ENCODE measurements at regions not wholly inside any gene's neighbourhood (a gene's known extent, or its start where the extent isn't known, plus 50 kb on each side); places are given as distances from the start of the nearest gene placed in this dataset.

DNA sequence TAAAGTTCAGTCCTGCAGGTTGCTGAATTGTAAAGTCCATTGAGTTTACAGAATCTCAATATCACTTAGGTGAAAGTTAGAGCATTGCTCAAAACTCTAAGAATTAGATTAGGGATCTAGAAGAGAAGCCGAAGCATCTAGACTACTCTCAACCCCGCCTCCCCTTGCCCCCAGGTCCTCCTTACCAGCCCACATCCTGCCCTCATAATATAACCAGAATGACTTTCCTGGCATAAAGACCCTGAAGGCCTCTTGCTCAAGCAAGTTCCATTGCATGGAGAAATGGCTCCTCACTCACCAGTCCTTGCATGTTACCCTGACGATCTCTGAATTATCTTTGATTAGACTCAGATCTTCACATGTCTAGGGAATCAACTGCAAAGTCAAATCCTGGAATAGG, 78.8 kb downstream of the SPATA31C2 start:
- no peaks in the 10 kb centered on the region for H3K36me3 Mint-ChIP-seq (ENCODE audit: low read depth)
- DNase-seq (ENCODE audit: low spot score), result no peak
- H3K4me1 Mint-ChIP-seq (ENCODE audit: low read depth), result peaks cover 3% of the 10 kb centered on the region
- TF ChIP-seq, protein P1, sequence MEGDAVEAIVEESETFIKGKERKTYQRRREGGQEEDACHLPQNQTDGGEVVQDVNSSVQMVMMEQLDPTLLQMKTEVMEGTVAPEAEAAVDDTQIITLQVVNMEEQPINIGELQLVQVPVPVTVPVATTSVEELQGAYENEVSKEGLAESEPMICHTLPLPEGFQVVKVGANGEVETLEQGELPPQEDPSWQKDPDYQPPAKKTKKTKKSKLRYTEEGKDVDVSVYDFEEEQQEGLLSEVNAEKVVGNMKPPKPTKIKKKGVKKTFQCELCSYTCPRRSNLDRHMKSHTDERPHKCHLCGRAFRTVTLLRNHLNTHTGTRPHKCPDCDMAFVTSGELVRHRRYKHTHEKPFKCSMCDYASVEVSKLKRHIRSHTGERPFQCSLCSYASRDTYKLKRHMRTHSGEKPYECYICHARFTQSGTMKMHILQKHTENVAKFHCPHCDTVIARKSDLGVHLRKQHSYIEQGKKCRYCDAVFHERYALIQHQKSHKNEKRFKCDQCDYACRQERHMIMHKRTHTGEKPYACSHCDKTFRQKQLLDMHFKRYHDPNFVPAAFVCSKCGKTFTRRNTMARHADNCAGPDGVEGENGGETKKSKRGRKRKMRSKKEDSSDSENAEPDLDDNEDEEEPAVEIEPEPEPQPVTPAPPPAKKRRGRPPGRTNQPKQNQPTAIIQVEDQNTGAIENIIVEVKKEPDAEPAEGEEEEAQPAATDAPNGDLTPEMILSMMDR (IDR thresholded peaks at IDR 0.05), result no peak
- no peaks in the 10 kb centered on the region for H3K27me3 Mint-ChIP-seq (ENCODE audit: low read depth)
- no peaks in the 10 kb centered on the region for H3K9me3 Mint-ChIP-seq (ENCODE audit: low read depth)
- H3K4me3 Mint-ChIP-seq (ENCODE audit: unreplicated experiment), result no peak overlapping the region
- H3K27ac Mint-ChIP-seq (ENCODE audit: unreplicated experiment), result no peak overlapping the region

DNA sequence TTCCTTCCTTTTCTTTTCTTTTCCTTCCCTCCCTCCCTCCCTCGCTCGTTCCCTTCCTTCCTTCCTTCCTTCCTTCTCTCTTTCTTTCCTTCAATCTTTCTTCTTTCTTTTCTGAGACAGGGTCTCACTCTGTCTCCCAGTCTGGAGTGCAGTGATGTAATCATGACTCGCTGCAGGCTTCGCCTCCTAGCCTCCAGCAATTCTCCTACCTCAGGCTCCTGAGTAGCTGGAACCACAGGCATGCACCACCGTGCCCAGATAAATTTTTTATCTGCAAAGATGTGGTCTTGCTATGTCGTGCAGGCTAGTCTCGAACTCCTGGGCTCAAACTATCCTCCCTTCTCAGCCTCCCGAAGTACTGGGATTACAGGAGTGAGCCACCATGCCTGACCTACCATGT, 81.4 kb downstream of the SPATA31C2 start:
- Mint-ChIP-seq H3K36me3 (ENCODE audit: low read depth) (no peaks in the 10 kb centered on the region), H3K27me3 (ENCODE audit: low read depth) (no peaks in the 10 kb centered on the region), H3K4me3 (ENCODE audit: unreplicated experiment) (no peak overlapping the region), H3K27ac (ENCODE audit: unreplicated experiment) (no peak overlapping the region), H3K4me1 (ENCODE audit: low read depth) (peaks cover 14% of the 10 kb centered on the region), H3K9me3 (ENCODE audit: low read depth) (peaks cover 7% of the 10 kb centered on the region)
- DNase-seq (ENCODE audit: low spot score), result no peak
- TF ChIP-seq, protein P1 (IDR thresholded peaks at IDR 0.05), result no peak

DNA sequence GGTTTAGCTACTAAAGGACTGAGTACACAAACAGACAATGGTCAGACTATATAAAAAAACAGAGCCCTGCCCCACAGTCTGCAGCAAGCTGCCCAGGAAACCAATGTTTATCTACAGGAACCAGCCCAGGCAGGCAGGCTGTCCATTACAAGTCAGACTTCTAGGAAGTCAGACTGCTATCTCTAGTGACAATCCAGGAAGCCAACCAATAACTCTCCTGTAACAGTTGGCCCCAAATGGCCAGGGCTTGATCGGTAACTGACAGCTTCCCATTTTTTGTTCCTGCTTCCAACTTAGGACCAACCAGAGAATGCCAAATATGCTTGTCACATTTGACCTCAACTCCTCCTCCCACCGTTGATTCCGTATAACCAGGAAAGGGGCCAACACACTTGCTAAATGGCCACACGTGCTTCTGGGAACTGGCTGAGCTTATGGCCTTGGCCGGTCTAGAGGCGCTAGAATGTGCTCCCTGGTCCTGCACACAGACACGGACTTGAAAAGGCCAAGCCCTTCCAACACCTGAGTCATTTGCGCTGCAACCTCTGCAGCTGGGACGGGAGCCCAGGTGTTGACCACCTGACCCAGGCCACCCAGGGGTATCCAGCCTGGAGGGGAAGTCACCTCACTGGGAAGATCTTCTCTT, 79.6 kb upstream of the CDK20 start:
- H3K27me3 Mint-ChIP-seq (ENCODE audit: low read depth), result no peaks in the 10 kb centered on the region
- no peak for DNase-seq (ENCODE audit: low spot score)
- TF ChIP-seq, protein P1 (IDR thresholded peaks at IDR 0.05), result no peak

DNA sequence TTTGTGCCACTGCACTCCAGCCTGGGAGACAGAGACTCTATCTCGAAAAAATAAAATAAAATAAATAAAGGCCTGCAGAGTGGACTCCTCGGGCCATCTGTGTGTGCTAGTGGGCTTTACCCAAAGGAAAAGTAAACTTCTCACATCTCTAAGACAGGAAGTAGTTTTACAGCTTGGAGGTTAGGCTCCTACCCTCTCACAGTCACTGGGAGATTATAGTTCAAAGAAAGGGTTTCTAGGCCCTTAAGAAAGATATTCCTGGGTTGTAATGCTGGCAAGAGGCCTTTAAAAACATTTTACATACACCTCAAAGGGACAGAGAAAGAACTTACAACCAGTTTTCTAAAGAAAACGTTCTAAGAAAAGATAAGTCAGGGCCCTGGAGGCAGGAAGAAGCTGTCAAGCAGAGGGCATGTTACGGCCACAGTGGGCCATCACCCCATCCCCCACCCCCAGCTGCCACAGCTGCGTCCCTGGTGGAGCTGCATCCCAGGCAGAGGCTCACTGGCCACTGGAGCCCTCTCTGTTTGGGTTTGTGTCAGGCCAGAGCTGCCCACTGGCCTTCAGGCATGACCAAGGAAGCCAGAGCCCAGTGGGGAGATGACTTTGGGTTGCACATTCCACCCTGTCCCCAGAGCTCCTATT, 78.1 kb upstream of the CDK20 start:
- H3K9me3 Mint-ChIP-seq (ENCODE audit: low read depth), result peaks cover 7% of the 10 kb centered on the region
- no peak for DNase-seq (ENCODE audit: low spot score)
- H3K27me3 Mint-ChIP-seq (ENCODE audit: low read depth), result no peaks in the 10 kb centered on the region
- TF ChIP-seq, protein P1 (IDR thresholded peaks at IDR 0.05), result no peak
- no peak overlapping the region for H3K4me3 Mint-ChIP-seq (ENCODE audit: unreplicated experiment)
- no peak overlapping the region for H3K27ac Mint-ChIP-seq (ENCODE audit: unreplicated experiment)
- peaks cover 16% of the 10 kb centered on the region for H3K4me1 Mint-ChIP-seq (ENCODE audit: low read depth)
- H3K36me3 Mint-ChIP-seq (ENCODE audit: low read depth), result no peaks in the 10 kb centered on the region

More for the DNA sequence above, 79.6 kb upstream of the CDK20 start:
- H3K4me3 Mint-ChIP-seq (ENCODE audit: unreplicated experiment), result no peak overlapping the region
- peaks cover 16% of the 10 kb centered on the region for H3K4me1 Mint-ChIP-seq (ENCODE audit: low read depth)
- H3K27ac Mint-ChIP-seq (ENCODE audit: unreplicated experiment), result no peak overlapping the region
- H3K9me3 Mint-ChIP-seq (ENCODE audit: low read depth), result peaks cover 7% of the 10 kb centered on the region
- H3K36me3 Mint-ChIP-seq (ENCODE audit: low read depth), result no peaks in the 10 kb centered on the region

DNA sequence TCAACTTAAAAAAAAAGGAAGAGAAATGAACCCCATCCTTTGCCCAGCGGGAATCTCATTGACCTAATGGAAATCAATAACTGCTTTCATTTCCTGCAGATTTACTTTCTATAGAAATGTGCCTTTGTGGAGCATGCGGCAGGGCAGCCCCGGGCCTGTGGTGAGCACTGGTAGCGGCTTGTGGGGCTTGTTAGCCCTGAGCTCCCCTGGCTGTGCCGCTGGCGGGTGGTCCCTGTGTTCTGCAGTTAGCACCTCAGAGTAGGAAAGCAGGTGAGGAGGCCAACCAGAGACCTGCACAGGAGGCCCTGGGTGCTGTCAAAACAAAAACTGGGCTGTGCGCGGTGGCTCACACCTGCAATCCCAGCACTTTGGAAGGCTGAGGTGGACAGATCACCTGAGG, 76.8 kb upstream of the CDK20 start:
- TF ChIP-seq, protein P1 (IDR thresholded peaks at IDR 0.05), result no peak
- H3K4me3 Mint-ChIP-seq (ENCODE audit: unreplicated experiment), result no peak overlapping the region
- DNase-seq (ENCODE audit: low spot score), result no peak

More for the DNA sequence above, 76.8 kb upstream of the CDK20 start:
- Mint-ChIP-seq H3K27ac (ENCODE audit: unreplicated experiment) (no peak overlapping the region), H3K36me3 (ENCODE audit: low read depth) (no peaks in the 10 kb centered on the region), H3K9me3 (ENCODE audit: low read depth) (peaks cover 8% of the 10 kb centered on the region), H3K27me3 (ENCODE audit: low read depth) (no peaks in the 10 kb centered on the region), H3K4me1 (ENCODE audit: low read depth) (peaks cover 13% of the 10 kb centered on the region)

All from chondrocyte (in vitro differentiated cells).